Breast epithelium (tissue), 3 donors: ENCODE measurements at regions not wholly inside any gene's neighbourhood (a gene's known extent, or its start where the extent isn't known, plus 50 kb on each side); places are given as distances from the start of the nearest gene placed in this dataset.

Experiments
- CTCF ChIP-seq, 3 donors: fragments of 450-650 bp; IDR thresholded peaks; one replicate each; pipeline ENCODE4 v1.5.1; 2016 to 2017; ENCODE audit warnings: antibody characterized with exemption in 3 of 3, mild to moderate bottlenecking in 3 of 3, moderate library complexity in 3 of 3
- POLR2A ChIP-seq: fragments of 450-650 bp; IDR thresholded peaks from one replicate; pipeline ENCODE4 v1.6.1; 2016; ENCODE audit warnings: antibody characterized with exemption, mild to moderate bottlenecking, moderate library complexity
- POLR2AphosphoS5 ChIP-seq, 3 donors: sonication (generic); formaldehyde crosslinking; IDR thresholded peaks; one replicate each; pipeline ENCODE4 v1.6.1; 2017; ENCODE audit warnings: antibody characterized with exemption in 3 of 3

DNA sequence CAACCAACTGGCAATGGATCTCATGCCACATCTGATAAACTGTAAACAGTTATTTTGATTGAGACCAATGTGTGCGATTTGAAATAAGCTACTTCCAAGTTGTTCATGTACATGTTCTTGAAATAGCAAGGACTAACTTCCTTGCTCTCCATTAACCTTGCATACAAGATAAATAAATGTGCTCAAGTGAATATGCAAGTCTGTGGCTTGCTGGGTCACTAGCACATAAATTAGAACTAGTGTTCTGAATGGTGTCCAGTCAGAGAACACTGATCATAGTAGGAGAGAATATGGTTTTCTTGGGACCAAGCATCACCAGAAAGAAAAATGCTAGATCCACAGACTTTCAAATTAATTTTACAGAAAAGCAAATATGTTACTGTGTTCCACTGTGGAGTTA, 640.0 kb upstream of the CCDC54 start:
- TF ChIP-seq CTCF (IDR thresholded peaks at IDR 0.05), result no peak
- TF ChIP-seq POLR2A, result no peak
- no peak for TF ChIP-seq POLR2AphosphoS5 (IDR thresholded peaks at IDR 0.05)
